GM18867 (cell line): ENCODE measurements at regions not wholly inside any gene's neighbourhood (a gene's known extent, or its start where the extent isn't known, plus 50 kb on each side); places are given as distances from the start of the nearest gene placed in this dataset.

Experiments used
- ATAC-seq: cut with Tn5 transposase; IDR thresholded peaks from one replicate; pipeline ENCODE4 v1.9.1; 2021; ENCODE audit warnings: mild to moderate bottlenecking, moderate library complexity; ENCODE audit not compliant: unreplicated experiment

DNA sequence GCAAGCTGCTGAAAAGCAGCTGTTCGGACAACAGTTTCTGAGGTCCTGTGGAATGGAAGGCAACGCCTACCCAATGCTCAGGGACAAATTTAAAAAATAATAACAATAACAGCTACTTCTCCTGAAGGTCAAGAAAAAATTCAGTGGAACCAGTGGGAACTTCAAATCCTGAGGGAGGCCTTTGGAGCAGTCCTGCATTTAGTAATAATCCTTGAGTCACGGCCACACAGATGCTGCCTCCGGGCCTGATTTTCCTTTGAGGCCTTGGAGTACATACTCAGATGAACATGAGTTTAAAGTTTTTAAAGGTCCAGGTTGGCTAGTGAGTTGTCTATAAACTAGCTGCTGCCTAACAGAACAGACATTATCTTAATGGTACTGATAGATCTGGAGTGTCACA, 268.0 kb downstream of the MSRB3 start:
- no peak for ATAC-seq

DNA sequence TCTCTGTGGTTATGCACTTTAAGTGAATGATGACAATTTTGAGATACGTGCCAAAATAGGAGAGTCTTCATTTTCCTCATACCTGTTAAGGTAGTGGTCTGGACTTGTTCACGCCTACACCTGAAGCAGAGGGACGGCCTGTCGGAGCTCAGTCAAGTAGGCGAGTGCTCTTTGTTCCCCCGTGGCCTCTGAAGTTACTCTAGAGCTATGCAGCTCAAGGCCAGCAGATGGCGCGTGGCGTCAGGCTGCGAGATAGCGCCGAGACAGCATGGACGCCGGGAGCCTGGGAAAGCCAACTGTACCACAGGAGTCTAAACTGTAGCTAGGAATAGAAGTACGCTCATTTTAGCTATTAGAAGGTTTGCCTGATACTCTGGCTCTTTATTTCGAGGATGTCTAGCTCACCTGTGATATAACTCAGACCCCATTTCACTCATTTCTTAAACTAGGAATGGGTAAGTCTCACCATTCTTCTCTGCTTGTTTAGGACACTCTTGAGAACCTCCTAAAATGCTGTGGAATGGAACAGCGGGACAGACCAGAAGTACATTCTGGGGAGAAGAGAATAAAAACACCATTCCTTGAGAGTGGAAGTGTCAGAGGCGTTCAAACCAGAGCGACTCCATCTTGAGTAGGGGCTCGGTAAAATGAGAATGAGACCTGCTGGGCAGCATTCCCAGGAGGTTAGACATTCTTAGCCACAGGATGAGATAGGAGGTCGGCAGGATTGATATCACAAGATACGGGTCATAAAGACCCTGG, 267.4 kb upstream of the HMGA2 start:
- peak; percentile 100 for ATAC-seq

DNA sequence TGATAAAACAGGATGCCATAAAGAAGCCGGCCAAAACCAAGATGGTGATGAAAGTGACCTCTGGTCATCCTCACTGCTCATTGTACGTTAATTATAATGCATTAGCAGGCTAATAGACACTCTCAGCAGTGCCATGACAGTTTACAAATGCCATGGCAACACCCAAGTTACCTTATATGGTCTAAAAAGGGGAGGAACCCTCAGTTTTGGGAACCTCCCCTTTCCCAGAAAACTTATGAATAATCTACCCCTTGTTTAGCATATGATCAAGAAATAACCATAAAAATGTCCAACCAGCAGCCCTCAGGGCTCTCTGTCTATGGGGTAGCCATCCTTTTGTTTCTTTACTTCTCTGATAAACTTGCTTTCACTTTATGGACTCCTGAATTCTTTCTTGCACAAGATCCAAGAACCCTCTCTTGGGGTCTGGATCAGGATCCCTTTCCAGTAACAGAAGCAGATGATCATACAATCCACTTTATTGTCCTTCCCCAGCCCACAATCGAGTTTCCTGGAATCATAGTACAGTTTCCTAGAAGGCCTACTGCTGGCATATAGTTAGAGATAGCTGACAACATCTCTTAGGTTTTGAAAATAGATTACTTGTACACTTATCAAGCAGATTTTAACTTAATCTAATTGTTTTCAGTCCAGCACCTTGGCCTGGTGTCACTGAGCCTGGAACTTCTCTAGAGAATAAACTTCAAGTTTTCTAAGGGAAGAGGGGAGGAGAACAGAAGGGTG, 266.7 kb upstream of the HMGA2 start:
- ATAC-seq = no peak

DNA sequence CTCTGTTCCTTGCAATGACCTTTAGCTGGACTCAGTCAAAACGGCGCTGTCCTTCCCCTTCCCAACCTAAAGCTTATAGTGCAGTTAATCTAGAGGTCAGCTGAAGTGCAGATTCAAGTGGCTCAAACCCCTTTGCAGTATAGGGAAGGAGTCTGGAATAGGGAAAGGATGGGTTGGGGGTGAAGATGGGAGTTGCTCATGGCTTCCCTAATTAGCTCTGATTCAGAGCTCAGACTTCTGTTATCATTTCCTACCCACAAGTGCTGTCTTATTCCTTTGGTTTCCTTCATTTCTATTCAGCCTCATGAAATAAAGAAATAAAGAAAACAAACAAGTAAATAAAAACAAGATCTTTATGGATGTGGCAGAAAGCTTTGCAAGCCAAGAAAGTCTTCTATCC, 264.0 kb upstream of the HMGA2 start:
- ATAC-seq = no peak

DNA sequence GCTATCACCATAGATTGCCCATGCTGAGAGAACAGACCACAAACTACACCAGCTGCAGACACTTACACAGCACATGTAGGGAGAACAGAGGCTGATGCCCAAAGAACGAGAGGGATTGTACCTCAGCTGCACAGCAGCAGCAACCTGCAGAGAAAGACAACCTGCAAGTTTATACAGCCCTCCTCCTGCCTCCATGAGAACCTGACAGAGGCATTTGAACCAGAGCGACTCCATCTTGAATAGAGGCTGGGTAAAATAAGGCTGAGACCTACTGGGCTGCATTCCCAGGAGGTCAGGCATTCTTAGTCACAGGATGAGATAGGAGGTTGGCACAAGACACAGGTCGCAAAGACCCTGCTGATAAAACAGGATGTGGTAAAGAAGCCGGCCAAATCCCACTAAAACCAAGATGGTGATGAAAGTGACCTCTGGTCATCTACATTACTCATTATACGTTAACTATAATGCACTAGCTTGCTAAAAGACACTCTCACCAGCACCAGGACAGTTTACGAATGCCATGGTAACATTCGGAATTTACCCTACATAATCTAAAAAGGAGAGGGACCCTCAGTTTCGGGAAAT, 262.4 kb upstream of the HMGA2 start:
- ATAC-seq = no peak

DNA sequence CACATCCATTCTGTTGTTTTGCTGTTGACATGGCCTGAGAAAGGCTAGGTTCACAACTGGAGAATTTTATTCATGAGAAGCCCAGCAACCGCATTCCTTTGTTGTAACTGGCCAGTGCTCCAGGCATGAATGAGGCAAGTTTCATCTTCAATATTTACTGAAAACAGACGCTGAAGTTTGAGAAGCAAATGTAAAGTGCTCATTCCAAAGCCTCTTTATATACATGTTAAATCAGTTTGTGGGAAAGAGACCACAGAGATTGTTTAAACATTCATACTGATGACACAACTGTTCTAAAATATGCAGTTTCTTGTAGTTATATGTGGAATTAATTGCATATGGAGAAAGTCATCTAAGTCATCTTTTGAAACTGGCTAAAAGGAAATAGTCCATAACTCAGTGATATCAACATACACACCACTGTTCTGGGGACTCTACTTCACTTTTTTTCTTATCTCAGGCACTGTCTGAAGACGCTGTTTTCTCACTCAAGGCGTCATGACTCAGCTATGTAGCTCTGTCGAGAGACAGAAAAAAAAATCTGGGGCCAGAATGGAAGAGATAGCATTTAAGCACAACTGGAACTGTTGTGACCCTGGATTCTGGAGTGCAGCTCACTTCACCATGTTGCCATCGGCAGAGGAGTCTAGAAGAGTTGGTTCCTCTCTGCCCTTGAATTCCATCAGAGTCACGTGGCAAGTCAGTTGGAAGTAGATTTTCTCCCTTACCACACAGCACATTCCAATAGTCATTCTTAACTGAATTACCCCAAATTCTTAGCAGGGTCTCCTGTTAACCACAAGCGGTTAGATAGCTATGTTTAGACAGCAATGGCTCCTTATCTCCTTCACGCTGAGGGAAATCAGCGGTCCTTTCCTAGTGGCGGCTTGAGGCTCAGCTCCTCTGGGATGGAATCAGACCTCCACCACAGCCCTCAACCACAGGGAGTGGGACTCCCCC, 258.4 kb upstream of the HMGA2 start:
- ATAC-seq = no peak

DNA sequence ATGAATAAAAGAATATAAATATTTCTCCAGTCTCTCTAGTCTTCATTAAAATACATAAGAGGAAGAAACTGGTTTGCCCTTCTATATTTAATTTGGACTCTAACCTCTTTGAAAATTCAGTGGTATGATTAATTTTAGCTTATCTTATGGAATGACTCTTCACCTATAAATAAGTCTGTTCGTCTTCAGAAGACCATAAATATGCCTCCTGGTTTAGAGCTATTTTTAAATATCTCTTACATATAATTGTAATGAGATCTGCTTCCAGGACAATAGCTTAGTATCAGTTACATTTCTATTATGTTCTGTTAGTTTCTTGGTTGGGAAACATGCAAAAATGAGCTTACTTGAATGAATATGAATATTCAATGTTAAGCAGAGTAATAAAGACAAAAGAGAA, 257.5 kb upstream of the HMGA2 start:
- ATAC-seq = no peak

DNA sequence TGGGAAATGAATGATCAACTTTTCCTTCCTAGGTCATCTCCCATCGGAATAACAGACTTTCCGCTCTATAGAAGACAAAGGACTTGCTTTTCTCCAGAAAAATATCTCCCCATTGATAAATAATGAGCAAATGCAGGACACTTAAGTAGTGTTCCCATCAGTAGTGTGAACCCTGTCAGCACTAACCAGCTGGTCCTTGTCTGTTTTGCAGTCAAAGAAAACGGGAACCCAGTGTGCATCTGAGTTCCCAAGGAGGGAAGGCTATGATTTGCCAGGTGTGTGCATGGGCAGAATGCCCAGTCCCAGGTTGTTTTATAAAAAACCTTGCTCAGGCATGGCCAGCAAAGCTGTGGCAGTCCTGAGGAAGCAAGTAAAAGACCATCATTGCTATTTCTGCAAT, 256.5 kb upstream of the HMGA2 start:
- no peak for ATAC-seq

DNA sequence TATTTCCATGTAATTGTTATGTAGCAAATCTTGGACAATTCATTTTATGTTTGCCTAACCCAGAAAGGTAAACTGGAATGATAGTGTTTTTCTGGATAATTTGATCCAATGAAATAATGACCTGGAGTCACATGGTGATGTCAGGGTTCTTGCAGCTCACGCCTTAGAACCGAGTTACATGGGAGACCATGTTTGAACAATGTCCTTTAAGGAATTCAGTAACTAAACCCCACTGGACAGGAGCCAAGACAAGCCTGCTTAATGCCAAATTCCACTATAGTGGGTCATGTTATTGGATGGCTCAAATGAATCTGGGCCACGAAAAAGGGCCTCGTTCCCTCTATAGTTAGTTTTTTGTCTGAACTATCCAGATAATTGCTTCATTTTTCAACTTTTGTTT, 255.8 kb upstream of the HMGA2 start:
- ATAC-seq = no peak

DNA sequence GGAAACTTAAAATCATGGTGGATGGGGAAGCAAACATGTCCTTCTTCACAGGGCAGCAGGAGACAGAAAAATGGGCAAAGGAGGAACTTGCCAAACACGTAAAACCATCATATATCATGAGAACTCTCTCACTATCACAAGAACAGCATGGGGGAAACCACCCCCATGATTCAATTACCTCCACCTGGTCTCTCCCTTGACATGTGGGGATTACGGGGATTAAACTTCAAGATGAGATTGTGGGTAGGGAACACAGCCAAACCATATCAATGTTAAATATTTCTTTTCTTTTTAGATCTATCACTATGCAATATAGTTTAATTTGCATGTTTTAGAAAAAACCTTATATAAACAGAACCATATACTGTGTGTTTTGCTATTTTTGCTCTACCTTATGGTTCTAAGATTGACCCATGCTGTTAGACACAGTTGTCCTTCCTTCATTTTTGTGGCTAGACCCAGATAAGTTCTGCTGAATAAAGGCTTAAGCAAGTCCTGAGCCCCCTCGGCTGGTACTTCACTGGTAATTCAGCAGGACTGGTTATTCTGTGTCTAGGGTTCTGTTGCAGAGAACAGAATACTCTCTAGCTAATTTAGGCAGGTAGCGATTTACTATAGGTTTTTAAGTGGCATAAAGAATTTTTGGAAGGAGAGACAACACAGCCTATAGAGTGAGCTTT, 253.7 kb upstream of the HMGA2 start:
- no peak for ATAC-seq

DNA sequence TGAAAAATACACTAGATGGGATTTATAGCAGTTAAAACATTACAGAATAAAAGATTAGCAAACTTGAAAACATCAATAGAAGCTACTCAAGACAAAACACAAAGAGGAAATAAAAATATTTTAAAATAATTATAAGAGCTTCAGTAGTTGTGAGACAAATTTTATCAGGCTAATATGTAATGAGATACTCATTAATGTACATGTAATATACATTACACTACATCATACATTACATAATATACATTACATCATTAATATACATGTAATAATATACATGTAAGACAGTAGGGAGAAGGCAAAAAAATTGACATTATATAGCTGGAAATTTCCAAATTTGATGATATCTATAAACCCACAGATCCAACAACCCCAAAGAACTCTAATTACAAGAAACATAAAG, 249.4 kb upstream of the HMGA2 start:
- no peak for ATAC-seq

DNA sequence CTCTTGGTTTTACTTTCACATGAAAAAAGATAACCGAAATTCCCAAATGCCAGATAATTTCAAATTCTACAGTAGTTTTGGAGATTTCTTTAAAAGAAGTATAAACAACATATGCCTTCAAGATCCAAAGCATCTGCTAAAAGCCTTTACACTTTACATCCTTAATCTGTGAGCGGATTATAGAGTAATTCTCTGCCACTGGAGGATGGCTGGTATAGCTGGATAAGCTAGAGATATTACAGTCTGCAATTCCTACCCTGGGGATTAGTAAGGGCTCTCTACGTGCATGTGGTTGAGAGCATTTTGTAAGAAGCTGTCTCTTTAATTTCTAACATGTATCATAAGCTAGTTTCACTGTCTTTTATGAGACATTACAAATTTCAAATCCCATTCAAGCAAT, 240.3 kb upstream of the HMGA2 start:
- ATAC-seq = no peak

DNA sequence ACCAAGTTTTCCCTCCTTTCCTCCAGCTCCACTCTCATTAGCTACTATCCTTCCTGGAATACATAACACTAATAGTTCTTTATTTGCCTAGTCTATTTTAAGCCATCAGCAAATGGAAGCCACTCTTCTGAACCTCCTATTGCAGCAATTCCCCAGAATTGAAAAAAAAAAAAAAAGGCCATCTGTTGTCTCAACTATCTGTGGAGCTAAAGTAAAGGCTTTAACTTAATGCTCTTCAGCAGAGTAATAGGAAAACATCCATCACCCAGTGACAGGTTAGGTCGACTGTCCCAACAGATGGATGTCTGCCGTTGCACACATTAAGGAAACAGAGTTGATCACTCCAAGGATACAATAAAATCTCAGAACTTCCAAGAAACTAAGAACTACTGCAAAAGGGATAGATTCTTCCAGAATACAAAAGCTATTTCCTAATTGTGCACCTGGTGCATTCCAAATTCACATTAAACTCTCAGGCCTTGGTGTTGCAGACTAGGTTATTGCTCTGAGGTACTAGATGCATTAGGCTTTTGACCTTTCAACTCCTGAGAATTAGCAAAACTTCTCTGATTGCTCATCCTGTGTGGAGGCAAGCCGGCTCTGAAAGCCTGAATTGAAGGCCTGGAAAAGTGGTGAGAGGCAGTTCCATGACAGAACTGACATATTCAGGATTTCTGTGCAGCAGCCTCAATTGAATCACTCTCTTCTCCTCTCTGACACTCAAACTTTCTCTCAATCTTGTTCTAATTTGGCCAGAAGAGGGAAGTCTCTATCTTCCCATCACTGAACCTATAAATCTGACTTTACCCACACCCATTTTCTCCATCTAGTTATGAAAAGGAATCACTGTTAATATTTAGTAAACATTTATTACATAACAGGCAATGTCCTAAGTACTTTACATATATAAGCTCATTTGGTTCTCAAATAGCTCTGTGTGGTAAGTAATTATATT, 238.4 kb upstream of the HMGA2 start:
- no peak for ATAC-seq

DNA sequence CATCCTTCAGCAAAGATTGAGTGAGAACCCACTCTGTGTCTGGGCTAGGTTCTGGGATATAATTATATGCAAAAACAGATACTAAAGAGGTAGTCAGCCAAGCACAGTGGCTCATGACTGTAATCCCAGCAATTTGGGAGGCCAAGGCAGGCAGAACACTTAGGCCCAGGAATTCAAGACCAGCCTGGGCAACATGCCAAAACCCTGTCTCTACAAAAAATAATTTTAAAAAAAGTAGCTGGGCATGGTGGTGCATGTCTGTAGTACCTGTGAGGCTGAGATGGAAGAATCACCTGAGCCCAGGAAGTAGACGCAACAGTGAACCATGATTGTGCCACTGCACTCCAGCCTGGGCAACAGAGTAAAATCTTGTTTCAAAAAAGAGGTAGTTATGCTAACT, 237.5 kb upstream of the HMGA2 start:
- ATAC-seq = no peak

DNA sequence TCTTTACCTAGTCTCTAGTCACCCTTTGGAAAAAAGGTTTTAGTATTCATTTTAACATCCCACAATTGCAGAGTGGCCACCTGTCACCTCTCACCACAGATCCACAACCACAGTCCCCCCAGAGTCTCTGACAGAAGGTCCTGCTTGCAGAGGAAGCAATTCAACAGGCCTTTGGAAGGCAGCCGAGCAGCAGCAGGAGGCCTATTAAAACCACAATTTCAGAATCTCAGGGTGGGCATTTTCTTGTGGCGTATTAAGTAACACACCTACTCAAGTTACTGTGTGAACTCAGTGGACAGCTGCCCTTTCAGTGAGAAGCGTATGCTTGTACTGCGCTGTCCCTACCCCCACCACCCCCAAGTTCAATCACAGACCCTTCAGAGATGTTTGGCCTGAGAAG, 234.0 kb upstream of the HMGA2 start:
- no peak for ATAC-seq

DNA sequence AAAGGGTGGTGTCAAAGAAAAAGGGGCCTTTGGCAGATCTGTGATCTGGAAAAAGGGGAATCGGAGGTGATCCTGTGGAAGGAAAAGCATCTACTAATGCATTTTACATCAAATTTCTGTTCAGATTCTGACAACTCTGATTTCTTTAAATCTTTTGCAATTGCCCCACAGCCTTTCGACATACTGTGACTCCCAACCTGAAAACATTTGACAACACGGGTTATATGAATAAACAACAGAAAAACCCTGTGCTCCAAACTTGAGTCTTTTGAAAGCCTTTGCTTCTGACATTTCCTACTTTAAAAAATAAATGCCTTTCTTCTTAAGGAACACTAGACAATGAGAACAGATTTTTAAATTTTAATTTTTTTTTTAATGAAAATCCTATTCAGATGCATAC, 231.9 kb upstream of the HMGA2 start:
- ATAC-seq = no peak

DNA sequence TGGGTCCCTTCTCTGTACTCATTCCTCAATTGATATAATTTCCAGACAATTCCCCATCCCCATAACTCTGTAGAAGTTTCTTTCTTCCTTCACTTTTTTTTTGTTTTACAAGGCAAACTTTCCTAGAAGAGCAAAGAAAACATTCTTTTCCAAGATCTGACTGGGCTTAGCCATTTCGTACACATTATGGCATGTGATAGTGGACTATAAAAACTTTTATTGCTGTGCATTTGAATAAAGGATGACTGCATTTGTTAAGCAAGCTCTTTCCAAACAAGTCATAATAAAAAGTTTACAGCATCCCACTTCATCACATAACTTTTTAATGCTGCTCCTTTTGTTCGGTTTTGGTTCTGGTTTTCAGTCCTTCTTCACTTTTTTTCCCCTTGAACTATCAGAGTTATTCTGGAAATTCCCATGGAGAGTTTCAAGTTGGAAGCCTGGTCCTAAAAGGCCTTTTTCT, 231.0 kb upstream of the HMGA2 start:
- no peak for ATAC-seq

DNA sequence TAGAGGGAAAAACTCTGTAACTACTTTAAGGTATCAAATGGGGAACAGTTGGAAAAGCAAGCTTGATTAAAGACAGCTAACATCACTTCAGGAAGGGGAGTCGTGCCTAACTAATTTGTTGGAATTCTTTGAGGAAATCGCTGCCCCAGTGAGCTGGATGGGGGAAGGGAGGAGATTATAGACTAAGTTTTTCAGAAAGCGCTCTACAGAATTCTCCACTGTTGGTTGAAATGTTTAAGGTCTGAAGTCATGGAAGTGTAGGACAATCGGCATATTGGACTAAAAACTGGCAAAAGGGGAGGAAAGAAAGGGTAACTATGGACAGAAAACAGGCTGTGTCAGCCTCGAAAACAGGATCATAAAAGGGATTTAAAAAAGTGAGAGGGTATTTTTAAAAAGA, 229.9 kb upstream of the HMGA2 start:
- no peak for ATAC-seq

DNA sequence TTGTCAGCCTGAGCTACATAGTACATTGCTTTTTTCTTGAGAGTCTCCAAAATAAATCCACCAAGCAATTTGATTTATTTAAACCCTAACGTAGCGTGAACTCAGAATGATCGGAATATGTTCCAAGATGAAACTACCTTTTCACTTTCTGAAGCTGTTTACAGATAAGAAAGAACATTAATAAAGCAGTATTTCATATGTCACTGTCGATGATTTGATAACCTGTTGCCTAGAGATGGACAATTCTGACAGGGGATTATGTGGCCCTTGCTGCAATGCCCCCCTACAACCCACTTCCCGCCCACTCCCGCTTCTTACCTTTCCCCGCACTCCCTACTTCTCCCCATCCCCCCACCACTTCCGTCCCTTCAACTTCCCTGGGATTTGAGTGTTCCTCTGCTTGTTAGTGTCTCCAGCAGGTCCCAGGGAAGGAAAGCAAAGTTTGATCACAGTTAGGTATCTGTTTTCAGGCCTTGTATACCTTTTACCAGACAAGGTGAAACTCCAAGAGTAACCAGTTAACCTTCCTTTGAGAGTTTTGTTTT, 229.2 kb upstream of the HMGA2 start:
- ATAC-seq = no peak
